ENCODE measurements at regions not wholly inside any gene's neighbourhood (a gene's known extent, or its start where the extent isn't known, plus 50 kb on each side); places are given as distances from the start of the nearest gene placed in this dataset.

GRCh38 chr13:109671919-109672318, 114.5 kb downstream of the IRS2 start:
- WGBS, 2 donors (ENCODE audit: extremely low coverage in 2 of 2, insufficient read length in 2 of 2, insufficient replicate concordance in 1 of 2), result no CpG with 5 or more reads among the region's 4 CpGs
- no peak overlapping the region for H3K23ac ChIP-seq (ENCODE audit: low read depth, low read length, poor library complexity)
- H3K14ac ChIP-seq (ENCODE audit: low read length), result no peak overlapping the region
- H4K8ac ChIP-seq (ENCODE audit: low read depth, low read length), result no peak overlapping the region
- no peaks in the 10 kb centered on the region for H3K9me3 ChIP-seq (replicated peaks in 1 of 2; ENCODE audit: control insufficient read depth in 2 of 2, insufficient read depth in 1 of 2, low read depth in 1 of 2, low read length in 2 of 2)
- H3K4me2 ChIP-seq (ENCODE audit: insufficient read depth, low read length, poor library complexity, severe bottlenecking), result no peak overlapping the region
- no peak overlapping the region for H2BK120ac ChIP-seq (ENCODE audit: low read depth, low read length)
- H3K4me1 ChIP-seq (ENCODE audit: control insufficient read depth in 2 of 2, insufficient read depth in 1 of 2, low read depth in 1 of 2, low read length in 2 of 2), result peaks cover 0 to 30% of the 10 kb centered on the region in 2 donors
- H3K9ac ChIP-seq (ENCODE audit: low read depth, low read length, poor library complexity), result no peak overlapping the region
- no peak for DNase-seq (ENCODE audit: low spot score)
- H2BK12ac ChIP-seq (ENCODE audit: low read length), result no peak overlapping the region
- H3K27me3 ChIP-seq (ENCODE audit: control insufficient read depth in 3 of 3, insufficient read depth in 3 of 3, low read depth in 1 of 3, low read length in 3 of 3), result no peaks in the 10 kb centered on the region
- peak overlapping the region; percentile 48 for H3K27ac ChIP-seq (replicated peaks; ENCODE audit: low read length)
- no peaks in the 10 kb centered on the region for H3K36me3 ChIP-seq (replicated peaks in 1 of 2; ENCODE audit: control insufficient read depth in 2 of 2, insufficient read depth in 2 of 2, low read length in 2 of 2)
- no peak overlapping the region for H2BK15ac ChIP-seq (ENCODE audit: low read length)
- H3K18ac ChIP-seq (ENCODE audit: low read length), result no peak overlapping the region
- H2AFZ ChIP-seq (ENCODE audit: low read length), result no peak overlapping the region
- H2BK5ac ChIP-seq (ENCODE audit: low read length), result no peak overlapping the region
- no peak overlapping the region for H2AK5ac ChIP-seq (ENCODE audit: low read depth, low read length)
- H3K4me3 ChIP-seq (ENCODE audit: low read length in 2 of 2), result no peak overlapping the region
- H4K91ac ChIP-seq (ENCODE audit: low read depth, low read length, poor library complexity), result no peak overlapping the region
- no peaks in the 10 kb centered on the region for H3K79me1 ChIP-seq (ENCODE audit: low read depth, low read length)
- H3K4ac ChIP-seq (ENCODE audit: low read length), result no peak overlapping the region

GRCh38 chr13:109670776-109671175, 115.6 kb downstream of the IRS2 start:
- Histone ChIP-seq H4K91ac (ENCODE audit: low read depth, low read length, poor library complexity) (no peak overlapping the region), H3K4me1 (ENCODE audit: control insufficient read depth in 2 of 2, insufficient read depth in 1 of 2, low read depth in 1 of 2, low read length in 2 of 2) (peaks cover 0 to 30% of the 10 kb centered on the region in 2 donors), H3K14ac (ENCODE audit: low read length) (no peak overlapping the region), H2AFZ (ENCODE audit: low read length) (no peak overlapping the region), H3K4ac (ENCODE audit: low read length) (no peak overlapping the region), H3K27me3 (ENCODE audit: control insufficient read depth in 3 of 3, insufficient read depth in 3 of 3, low read depth in 1 of 3, low read length in 3 of 3) (no peaks in the 10 kb centered on the region), H2BK15ac (ENCODE audit: low read length) (no peak overlapping the region), H2BK120ac (ENCODE audit: low read depth, low read length) (no peak overlapping the region), H2BK5ac (ENCODE audit: low read length) (no peak overlapping the region), H3K9me3 (replicated peaks in 1 of 2; ENCODE audit: control insufficient read depth in 2 of 2, insufficient read depth in 1 of 2, low read depth in 1 of 2, low read length in 2 of 2) (no peaks in the 10 kb centered on the region), H3K23ac (ENCODE audit: low read depth, low read length, poor library complexity) (no peak overlapping the region), H4K8ac (ENCODE audit: low read depth, low read length) (no peak overlapping the region), H3K4me3 (ENCODE audit: low read length in 2 of 2) (no peak overlapping the region), H3K36me3 (replicated peaks in 1 of 2; ENCODE audit: control insufficient read depth in 2 of 2, insufficient read depth in 2 of 2, low read length in 2 of 2) (no peaks in the 10 kb centered on the region), H2AK5ac (ENCODE audit: low read depth, low read length) (no peak overlapping the region), H2BK12ac (ENCODE audit: low read length) (no peak overlapping the region), H3K18ac (ENCODE audit: low read length) (no peak overlapping the region), H3K79me1 (ENCODE audit: low read depth, low read length) (no peaks in the 10 kb centered on the region), H3K4me2 (ENCODE audit: insufficient read depth, low read length, poor library complexity, severe bottlenecking) (no peak overlapping the region), H3K9ac (ENCODE audit: low read depth, low read length, poor library complexity) (no peak overlapping the region), H3K27ac (replicated peaks; ENCODE audit: low read length) (no peak overlapping the region)
- no CpG with 5 or more reads among the region's 5 CpGs for WGBS, 2 donors (ENCODE audit: extremely low coverage in 2 of 2, insufficient read length in 2 of 2, insufficient replicate concordance in 1 of 2)
- no peak for DNase-seq (ENCODE audit: low spot score)

- Histone ChIP-seq H3K23ac (ENCODE audit: low read depth, low read length, poor library complexity) (peak overlapping the region; percentile 67), H3K18ac (ENCODE audit: low read length) (peak overlapping the region; percentile 91), H3K4me2 (ENCODE audit: insufficient read depth, low read length, poor library complexity, severe bottlenecking) (no peak overlapping the region), H2AFZ (ENCODE audit: low read length) (no peak overlapping the region), H2BK120ac (ENCODE audit: low read depth, low read length) (no peak overlapping the region), H2BK15ac (ENCODE audit: low read length) (peak overlapping the region; percentile 98), H3K4me1 (ENCODE audit: control insufficient read depth in 2 of 2, insufficient read depth in 1 of 2, low read depth in 1 of 2, low read length in 2 of 2) (peaks cover 7 to 31% of the 10 kb centered on the region in 2 donors), H4K8ac (ENCODE audit: low read depth, low read length) (no peak overlapping the region), H2BK12ac (ENCODE audit: low read length) (peak overlapping the region; percentile 79), H3K36me3 (replicated peaks in 1 of 2; ENCODE audit: control insufficient read depth in 2 of 2, insufficient read depth in 2 of 2, low read length in 2 of 2) (no peaks in the 10 kb centered on the region), H2AK5ac (ENCODE audit: low read depth, low read length) (peak overlapping the region; percentile 94), H3K14ac (ENCODE audit: low read length) (peak overlapping the region; percentile 14), H3K4me3 (ENCODE audit: low read length in 2 of 2) (peak overlapping the region in 1 of 2 donors; percentile 19), H3K27ac (replicated peaks; ENCODE audit: low read length) (no peak overlapping the region), H3K27me3 (ENCODE audit: control insufficient read depth in 3 of 3, insufficient read depth in 3 of 3, low read depth in 1 of 3, low read length in 3 of 3) (no peaks in the 10 kb centered on the region), H3K79me1 (ENCODE audit: low read depth, low read length) (no peaks in the 10 kb centered on the region), H3K9ac (ENCODE audit: low read depth, low read length, poor library complexity) (peak overlapping the region; percentile 38), H3K4ac (ENCODE audit: low read length) (peak overlapping the region; percentile 99), H2BK5ac (ENCODE audit: low read length) (no peak overlapping the region), H3K9me3 (replicated peaks in 1 of 2; ENCODE audit: control insufficient read depth in 2 of 2, insufficient read depth in 1 of 2, low read depth in 1 of 2, low read length in 2 of 2) (no peaks in the 10 kb centered on the region), H4K91ac (ENCODE audit: low read depth, low read length, poor library complexity) (no peak overlapping the region)
- no peak for DNase-seq (ENCODE audit: low spot score)
- no CpG with 5 or more reads among the region's 5 CpGs for WGBS, 2 donors (ENCODE audit: extremely low coverage in 2 of 2, insufficient read length in 2 of 2, insufficient replicate concordance in 1 of 2)
These were observed 116.4 kb downstream of the IRS2 start for GRCh38 chr13:109669956-109670355.

GRCh38 chr13:109669234-109669612, 117.2 kb downstream of the IRS2 start:
- no peak overlapping the region for H2BK5ac ChIP-seq (ENCODE audit: low read length)
- H3K27me3 ChIP-seq (ENCODE audit: control insufficient read depth in 3 of 3, insufficient read depth in 3 of 3, low read depth in 1 of 3, low read length in 3 of 3), result no peaks in the 10 kb centered on the region
- H2BK12ac ChIP-seq (ENCODE audit: low read length), result no peak overlapping the region
- no peak overlapping the region for H2AK5ac ChIP-seq (ENCODE audit: low read depth, low read length)
- no peak overlapping the region for H3K27ac ChIP-seq (replicated peaks; ENCODE audit: low read length)
- H3K23ac ChIP-seq (ENCODE audit: low read depth, low read length, poor library complexity), result no peak overlapping the region
- H3K18ac ChIP-seq (ENCODE audit: low read length), result peak overlapping the region; percentile 68
- H3K9ac ChIP-seq (ENCODE audit: low read depth, low read length, poor library complexity), result no peak overlapping the region
- H3K36me3 ChIP-seq (replicated peaks in 1 of 2; ENCODE audit: control insufficient read depth in 2 of 2, insufficient read depth in 2 of 2, low read length in 2 of 2), result no peaks in the 10 kb centered on the region
- H3K4ac ChIP-seq (ENCODE audit: low read length), result no peak overlapping the region
- no peak overlapping the region for H4K91ac ChIP-seq (ENCODE audit: low read depth, low read length, poor library complexity)
- H3K4me3 ChIP-seq (ENCODE audit: low read length in 2 of 2), result no peak overlapping the region
- H3K14ac ChIP-seq (ENCODE audit: low read length), result no peak overlapping the region
- DNase-seq (ENCODE audit: low spot score), result no peak
- no peak overlapping the region for H4K8ac ChIP-seq (ENCODE audit: low read depth, low read length)
- H3K79me1 ChIP-seq (ENCODE audit: low read depth, low read length), result no peaks in the 10 kb centered on the region
- peak overlapping the region; percentile 33 for H2BK15ac ChIP-seq (ENCODE audit: low read length)
- no CpG with 5 or more reads among the region's 8 CpGs for WGBS, 2 donors (ENCODE audit: extremely low coverage in 2 of 2, insufficient read length in 2 of 2, insufficient replicate concordance in 1 of 2)
- no peaks in the 10 kb centered on the region for H3K9me3 ChIP-seq (replicated peaks in 1 of 2; ENCODE audit: control insufficient read depth in 2 of 2, insufficient read depth in 1 of 2, low read depth in 1 of 2, low read length in 2 of 2)
- peak overlapping the region; percentile 49 for H2BK120ac ChIP-seq (ENCODE audit: low read depth, low read length)
- peaks cover 11 to 31% of the 10 kb centered on the region in 2 donors for H3K4me1 ChIP-seq (ENCODE audit: control insufficient read depth in 2 of 2, insufficient read depth in 1 of 2, low read depth in 1 of 2, low read length in 2 of 2)
- H2AFZ ChIP-seq (ENCODE audit: low read length), result peak overlapping the region; percentile 74
- H3K4me2 ChIP-seq (ENCODE audit: insufficient read depth, low read length, poor library complexity, severe bottlenecking), result no peak overlapping the region

Data from neuronal stem cell (in vitro differentiated cells).